SH-SY5Y (cell line): ENCODE measurements at regions not wholly inside any gene's neighbourhood (a gene's known extent, or its start where the extent isn't known, plus 50 kb on each side); places are given as distances from the start of the nearest gene placed in this dataset.

Source experiments
- GATA2 ChIP-seq: IDR thresholded peaks from 2 replicates; pipeline ENCODE4 v1.6.1; 2011; ENCODE audit warnings: mild to moderate bottlenecking, low read depth, low read length
- GATA3 ChIP-seq: IDR thresholded peaks from 2 replicates; pipeline ENCODE4 v1.6.1; 2011; ENCODE audit warnings: low read depth, mild to moderate bottlenecking, low read length, moderate library complexity

GRCh38 chr1:4127592-4128140 lies 227.6 kb upstream of the C1orf174 start:
- TF ChIP-seq GATA2 (no peak), GATA3 (no peak)
